ENCODE measurements at regions not wholly inside any gene's neighbourhood (a gene's known extent, or its start where the extent isn't known, plus 50 kb on each side); places are given as distances from the start of the nearest gene placed in this dataset.
A peak's percentile ranks its signal among the peaks of the same experiment; 100 is the strongest.

DNA sequence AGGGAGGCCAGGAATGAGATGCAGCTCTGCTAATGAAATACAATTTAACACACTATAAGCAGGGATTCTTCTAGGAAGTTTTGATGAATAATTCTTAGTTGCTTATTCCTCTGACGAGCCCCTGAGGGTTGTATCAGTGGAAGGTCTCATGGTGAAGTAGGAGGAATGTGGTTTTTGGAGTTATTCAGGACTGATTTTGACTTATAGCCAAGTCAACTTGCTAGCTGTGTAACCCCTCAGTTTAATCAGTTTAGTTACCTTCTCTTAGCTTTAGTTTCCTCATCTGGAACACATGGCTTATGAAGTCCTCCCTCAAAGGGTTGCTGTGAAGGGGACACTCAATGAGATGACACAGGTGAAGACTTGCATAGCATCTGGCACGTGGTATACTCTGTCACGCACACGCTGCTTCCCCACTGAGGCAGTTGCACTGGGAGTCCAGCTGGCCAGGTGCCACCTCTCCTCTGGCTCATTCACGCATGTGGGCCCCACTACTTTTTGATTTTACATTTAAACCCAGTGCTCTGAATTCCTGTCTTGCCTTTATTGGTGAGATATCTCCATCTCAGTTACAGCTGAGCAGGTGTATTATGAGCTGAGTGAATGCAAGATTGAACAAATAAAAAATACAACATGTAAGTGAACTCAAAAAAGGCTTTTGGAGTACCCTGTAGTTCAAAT lies 415.0 kb downstream of the ARHGEF28 start:
- no peak for DNase-seq

DNA sequence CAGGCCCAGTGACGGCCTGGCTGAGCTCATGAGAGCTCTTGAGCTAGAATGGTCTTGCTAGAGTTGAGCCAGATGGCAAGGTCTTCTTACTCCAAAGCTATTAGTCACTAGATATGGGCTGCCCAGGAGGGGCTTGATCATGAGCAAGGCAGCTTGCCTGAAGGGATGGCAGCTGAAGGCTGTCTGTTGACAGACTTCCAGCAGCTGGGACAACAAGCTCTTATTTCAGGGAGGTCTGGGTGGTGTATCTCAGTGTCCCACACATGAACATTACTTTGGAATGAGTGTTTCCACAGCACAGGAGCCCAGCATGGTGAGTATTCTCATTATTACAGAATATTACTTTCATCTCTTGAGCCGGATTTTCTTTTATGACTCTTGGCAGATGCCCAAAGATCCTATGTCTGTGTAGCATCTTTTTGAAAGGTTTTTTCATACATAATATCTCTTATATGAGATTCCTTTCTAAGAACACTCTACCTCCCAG lies 414.1 kb downstream of the ARHGEF28 start:
- no peak for DNase-seq

DNA sequence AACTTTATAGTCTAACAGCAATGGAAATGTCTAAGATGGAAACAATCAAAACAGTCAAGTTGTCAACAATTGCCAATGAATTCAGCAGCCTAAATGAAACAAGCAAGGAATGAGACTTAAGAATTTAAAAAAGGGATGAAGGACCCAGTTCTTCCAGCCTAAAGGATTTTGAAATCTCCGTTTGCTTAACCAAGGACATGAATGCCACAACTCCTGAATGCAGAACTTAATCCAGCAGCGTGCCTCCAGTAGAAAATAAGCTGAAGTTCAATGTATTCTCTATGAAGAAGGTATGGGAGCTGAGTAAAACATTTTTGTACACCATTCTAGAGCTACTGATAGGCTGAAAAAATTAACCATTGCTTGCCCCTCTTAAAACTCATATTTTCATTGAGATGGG lies 411.3 kb downstream of the ARHGEF28 start:
- DNase-seq = no peak

DNA sequence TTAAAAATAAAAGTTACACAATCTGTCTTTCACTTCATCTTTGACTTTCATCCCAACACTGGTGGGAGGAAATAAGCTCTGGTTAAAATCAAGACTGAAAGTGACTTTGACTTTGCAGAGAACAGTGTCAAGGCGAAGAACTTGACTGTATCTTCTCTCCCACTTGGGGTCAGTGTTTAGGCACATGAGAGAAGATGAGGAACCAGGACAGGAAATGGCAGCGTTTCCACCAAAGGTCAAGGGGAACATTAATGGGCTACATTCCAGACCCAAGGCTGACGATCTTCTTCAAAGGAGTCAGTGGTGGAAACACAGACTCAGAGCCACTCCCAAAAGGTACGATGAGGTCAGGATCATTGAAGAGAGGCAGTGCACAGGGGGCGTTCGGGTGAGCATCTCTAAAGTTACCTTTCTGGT lies 409.5 kb downstream of the ARHGEF28 start:
- peak; percentile 3 for DNase-seq

DNA sequence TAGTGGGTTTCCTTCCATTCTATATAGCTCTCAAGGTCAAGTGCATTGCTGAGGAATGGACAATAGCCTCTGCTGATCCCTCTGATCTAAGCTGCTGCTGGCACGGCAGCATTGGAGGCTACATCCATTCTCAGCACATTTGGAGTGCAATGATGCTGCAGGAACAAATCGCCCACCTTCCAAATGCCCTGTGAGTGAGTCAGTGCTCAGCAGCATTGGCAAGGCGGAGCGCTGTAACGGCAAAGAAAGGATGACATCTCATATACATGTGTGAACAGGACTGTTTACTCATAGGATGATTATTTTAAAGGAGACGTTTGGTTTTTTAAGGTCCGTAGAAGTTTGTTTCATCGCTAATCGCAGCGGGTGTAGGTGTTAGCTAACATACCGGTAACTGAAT lies 408.7 kb downstream of the ARHGEF28 start:
- no peak for DNase-seq

DNA sequence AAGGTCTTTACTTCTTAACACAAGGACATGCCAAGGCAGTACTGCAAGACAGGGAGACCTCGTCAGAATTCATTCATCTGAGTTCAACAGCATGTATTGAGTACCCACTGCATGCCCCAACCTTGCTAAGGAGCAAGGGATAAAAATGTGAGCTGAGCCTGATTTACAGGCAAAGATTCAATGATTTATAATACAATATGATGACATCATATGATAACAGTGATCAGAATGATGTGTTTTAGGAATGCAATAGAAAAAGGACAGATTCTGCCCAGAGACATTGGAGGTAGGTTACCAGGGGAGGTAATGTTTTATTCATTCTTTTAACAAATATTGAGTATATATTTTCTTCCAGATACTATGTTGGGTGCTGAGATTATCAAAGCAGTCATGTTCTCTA lies 406.6 kb downstream of the ARHGEF28 start:
- no peak for DNase-seq

DNA sequence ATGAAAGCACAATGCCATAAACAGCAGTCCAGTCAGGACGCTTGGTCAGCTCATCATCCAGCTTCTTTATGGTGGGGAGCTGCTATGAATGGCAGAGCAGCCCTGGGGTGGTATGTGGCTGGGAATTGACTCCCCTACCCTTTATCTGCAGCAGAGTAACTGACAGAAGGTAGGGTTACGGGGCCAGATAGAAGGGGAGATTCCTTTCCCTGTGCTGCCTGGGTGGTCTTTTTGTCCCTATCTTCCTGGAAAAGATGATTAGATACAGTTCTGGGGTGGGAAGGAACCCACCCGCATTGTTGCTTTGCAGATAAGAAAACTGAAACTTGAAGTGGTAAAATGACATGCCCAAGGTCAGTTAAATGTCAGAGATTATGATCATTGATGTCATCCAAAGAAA lies 405.5 kb downstream of the ARHGEF28 start:
- no peak for DNase-seq

DNA sequence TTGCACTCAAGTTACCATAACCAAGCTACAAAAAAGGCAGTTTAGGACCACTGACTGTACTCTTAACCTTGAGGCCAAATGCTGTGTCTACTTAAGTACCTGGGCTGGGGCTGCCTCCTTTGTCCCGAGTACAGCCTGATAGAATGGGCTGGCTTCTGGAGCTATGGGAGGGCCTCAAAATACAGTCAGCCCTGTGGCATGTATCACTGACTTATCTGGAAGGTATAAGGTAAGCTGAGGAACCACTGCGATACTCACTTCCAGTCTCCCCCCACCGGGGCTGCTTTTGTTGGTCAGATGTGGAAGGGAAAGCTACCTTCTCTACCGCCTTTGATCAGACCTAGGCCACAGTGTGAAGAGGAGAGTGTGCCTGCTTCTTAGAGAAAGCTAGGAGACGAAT lies 404.8 kb downstream of the ARHGEF28 start:
- no peak for DNase-seq

DNA sequence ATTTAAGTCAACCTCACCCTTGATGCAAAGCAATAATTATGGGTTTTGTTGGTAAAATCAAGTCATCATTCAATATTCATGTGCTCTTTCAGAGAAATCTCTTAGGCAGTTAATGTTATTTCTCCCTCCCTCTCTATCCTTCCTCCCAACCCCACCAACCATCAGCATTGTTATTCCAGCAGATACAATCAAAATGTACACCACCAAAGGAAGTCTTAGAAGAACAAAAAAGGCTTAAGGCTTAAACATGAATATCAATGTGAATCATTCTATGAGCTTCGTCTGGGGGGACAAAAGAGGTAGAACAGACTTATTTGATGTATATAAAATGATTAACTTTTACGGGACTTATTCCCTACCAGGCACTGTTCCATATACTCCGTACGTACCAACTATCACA lies 404.4 kb downstream of the ARHGEF28 start:
- no peak for DNase-seq

DNA sequence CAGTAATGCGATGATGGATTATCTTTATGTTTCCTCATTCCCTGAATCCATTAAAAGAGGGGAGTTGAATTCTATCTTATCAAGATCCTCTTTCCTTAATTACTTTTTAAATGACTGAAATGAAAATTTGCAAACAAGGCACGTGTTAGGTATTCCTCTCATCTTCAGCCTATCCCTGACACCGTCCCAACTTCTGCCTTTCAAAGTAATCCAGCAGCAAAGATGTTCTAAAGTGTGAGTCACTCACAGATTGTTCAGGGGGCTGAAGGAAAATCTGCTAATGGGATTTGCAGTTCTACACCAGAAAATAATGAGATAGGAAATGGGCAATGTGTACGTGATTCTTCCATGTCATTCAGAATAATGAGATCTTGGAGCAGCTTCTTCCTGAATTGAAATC lies 403.0 kb downstream of the ARHGEF28 start:
- DNase-seq = no peak

DNA sequence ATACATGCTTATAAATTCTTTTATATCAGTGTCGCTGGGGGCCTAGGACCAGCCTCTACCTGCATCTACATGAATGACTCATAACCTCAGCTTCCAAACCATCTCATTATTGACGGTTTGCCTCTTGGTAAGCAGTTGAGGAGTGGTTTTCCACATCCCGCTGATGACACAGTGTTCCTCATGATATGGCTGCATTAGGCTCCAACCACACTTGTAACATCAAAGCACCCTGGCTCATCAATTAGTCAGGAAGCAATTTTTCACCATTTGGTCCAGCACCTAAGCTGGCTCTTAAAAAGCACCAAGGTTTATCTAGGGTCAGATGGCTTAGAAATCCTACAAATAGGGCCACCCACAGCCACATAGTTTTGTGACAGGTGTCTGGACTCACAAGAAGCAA lies 402.4 kb downstream of the ARHGEF28 start:
- DNase-seq = no peak

DNA sequence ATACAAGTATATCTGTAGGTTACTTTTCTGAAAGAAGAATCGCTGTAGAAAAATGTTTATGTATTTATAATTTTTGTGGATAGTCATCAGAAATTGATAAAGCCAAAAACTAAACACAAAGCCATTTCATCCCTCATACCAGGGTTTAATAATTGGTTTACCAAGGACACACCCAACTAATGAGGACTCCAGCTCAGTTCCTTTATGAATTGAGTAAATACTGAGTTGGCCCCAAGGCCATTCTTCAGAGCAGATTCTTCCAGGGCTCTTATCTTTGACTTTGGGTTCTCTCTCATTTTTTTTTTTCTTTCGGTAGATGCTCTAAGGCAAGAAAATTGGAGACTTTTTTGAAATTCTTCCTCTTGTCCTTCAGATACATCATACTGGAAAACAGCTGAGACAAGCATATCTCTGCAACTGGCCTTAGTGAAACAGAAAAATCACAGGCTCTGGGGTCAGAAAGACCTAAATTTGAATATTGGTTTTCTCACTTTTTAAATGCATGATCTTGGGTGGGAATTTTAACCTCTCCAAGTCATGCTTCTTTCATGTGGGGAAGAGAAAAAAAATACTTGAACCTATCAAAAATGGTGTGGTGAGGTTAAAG lies 401.8 kb downstream of the ARHGEF28 start:
- DNase-seq = no peak

DNA sequence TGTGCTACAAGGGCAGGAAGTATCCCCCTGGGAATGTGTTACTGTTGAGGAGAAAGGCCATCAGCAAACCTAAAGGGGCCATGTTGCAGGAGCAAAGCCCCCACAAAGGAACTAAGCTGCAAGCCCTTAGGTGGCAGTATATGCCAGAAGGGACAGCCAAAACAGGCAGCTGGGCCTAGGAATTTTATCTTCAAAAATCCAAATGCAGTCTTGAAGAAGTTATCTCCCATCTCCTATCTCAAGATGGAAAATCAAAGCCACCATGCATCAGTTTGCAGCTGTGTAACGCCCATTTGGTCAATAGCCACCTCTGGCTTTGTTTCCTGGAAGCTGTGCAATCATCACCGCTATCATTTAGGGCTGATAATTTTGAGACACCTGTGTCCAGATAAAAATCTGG lies 400.3 kb downstream of the ARHGEF28 start:
- DNase-seq = no peak

DNA sequence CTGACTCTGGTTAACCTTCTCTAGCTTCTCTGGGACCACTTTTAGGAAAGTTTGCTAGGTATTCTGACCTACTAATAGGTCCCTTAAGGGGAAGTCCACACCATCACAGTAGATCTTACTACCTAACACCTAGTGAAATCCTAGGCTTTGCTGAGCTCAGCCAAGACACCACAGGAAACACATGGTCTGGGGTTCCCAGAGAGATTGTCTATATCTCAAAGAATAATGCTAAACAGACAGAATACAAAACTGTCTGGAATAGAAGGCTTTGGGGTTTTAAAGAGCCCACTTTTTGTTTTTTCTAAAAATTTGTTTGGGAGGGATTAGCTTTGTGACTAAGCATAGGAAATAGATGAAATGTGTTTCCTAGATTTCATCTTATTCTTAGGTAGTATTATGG lies 395.1 kb downstream of the ARHGEF28 start:
- DNase-seq = no peak

DNA sequence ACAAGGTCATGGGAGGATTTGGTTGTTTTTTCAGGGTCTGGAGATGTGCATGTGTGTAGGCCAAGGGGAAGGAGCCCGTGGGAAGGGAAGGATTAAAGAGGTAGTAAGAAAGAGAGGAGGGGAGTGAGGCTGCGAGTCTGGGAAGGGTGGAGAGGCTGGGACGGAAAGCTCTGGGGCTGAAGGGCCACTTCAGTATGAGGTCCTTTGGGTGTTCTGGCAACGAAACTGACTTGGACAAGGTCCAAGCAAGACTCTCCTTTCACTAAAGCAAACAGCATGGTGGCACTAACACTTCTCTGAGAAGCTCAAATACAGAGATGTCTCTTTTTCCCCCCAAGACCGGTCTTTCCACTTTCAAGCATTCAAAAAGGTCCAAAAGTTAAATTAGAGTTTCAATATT lies 394.5 kb downstream of the ARHGEF28 start:
- no peak for DNase-seq

DNA sequence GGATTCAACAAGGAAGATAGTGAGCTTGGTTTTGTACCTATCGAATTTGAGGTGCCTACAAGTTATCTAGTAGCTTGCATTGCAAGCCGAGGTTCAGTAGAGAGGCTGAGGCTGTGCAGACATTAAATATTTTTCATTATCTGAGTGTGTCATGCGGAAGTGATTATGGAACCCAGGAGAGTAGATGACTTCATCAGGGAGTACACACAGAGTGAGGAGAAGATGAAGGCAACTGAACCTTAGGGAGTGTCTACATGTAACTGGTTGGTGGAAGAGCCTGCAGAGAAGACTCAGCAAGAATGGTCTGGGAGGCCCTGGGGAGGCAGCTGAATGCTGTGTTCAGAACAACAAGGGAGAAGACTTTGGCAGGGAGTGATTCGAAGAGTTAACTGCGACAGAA lies 393.9 kb downstream of the ARHGEF28 start:
- DNase-seq = no peak

DNA sequence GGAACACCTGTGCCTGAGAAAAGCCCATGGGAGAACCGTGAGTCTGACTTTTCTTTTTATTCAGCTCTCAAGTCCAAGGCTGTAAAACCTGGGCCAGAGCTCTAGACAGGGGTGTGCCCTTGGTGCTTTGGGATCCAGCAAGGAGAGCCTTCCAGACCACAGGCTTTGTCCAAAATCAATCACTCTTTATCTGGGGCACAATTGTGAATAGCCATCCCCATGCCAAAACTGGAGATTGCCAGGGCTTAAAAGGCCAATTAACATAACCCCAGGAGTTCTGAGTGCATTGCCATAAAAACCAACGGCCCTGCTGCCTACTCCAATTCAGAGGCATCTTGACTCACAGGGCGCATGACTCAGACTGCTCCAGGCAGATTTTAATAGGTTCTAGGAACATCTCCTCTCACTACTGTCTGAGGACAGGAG lies 391.8 kb downstream of the ARHGEF28 start:
- no peak for DNase-seq

DNA sequence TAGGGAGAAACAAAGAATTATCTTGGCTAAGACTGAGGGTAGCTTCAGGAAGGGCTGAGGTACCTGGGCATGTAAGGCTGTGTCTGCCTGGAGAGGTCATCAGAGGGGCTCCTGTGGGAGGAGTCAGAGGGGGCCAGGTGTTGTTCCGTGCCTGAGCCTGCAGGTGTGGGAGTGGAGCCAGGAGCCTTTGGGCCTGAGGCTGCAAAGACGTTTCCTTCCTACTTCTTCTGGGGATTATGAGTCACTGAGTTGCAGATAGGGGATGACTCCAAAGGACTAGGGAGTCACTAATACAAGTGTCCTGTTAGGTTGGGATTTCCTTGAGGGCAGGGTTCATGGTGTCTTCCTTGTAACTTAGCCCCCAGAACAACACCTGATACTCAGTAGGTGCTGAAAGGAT lies 391.1 kb downstream of the ARHGEF28 start:
- no peak for DNase-seq

DNA sequence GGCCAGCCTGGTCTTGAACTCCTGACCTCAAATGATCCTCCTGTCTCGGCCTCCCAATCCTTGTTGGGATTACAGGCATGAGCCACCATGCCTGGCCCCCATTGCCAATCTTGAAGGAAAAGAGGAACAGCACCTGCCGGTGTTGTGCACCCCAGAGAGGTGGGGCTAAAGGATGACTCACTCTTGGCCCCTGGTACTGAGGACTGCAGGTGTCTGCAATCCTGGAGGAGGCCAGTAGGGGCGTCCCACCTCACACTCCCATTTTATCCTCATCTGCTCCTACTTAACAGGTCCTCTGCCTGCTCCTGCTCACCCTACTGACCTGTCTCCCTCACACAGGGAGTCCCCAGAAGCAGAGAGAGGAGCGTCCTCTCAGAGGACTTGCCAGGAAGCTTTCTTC lies 390.4 kb downstream of the ARHGEF28 start:
- DNase-seq = no peak

DNA sequence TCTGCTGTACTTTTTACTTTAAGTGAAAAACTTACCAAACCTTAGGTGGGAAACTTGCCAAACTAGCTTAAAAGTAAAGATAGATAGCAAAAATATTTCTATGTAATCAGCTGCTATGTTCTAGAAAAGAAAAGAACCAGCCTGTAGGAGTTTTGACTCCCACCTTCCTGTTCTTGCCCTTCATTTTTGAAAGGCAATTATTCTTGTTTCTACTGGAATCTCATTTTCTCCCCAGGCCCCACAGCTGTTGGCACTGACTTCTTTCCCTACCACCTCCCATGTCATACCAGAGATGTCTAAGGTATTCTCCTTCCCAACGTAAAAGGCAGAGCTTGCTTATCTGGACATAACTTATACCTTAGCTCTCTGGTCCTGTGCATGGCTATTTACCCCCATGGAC lies 389.7 kb downstream of the ARHGEF28 start:
- no peak for DNase-seq

DNA sequence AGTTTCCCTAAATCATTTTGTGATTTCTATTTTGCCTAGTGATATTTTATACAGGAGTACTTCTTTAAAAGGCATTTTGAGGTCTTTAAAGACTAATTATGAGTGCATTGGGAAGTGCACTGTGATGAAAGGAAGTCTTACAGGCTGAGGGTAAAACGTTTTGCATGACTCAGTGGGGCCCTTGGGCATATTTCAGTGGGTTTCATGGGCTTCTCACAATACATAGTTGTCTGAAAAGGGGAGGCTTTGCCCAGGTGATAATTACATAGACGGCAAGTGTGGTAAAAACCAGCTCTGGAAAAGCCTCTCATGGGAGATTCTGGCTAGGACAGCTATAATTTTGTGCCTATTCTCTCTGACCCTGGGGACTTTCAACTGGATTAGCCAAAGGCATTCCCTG lies 387.2 kb downstream of the ARHGEF28 start:
- no peak for DNase-seq

DNA sequence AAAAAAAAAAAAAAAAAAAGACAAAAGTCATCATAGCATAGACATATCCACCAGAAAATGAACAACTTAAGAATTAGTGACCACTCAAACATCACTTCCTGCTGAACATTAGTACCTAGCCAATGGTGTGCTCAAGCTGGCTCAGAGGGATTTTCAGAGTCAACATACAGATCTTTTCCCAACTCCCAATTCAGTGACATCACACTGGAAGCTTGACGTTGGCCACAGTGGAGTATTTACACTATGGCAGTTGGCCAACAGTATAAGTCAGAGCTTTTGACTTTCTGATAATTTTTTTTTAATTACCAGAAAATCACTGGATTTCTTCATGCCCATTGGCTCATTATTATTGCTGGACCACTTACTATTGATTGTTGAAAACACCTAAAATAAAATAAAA lies 383.5 kb downstream of the ARHGEF28 start:
- no peak for DNase-seq

DNA sequence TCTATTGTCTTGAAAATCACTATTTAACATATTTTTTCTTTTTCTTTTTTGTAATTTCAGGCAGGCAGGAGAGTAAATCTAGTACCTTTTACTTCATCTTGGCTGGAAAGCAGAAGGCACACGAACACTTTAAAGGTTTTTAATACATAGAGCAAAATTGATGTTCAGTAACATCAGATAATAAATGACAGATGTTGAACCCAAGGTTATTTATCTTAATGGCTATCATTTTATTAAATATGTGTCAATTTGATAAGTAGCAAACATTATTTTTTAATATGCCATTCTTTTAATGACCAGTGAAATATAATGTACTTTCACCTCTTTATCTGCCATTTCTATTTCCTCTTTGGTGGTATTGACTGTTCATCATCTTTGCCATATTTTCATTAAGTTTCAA lies 381.2 kb downstream of the ARHGEF28 start:
- DNase-seq = no peak

DNA sequence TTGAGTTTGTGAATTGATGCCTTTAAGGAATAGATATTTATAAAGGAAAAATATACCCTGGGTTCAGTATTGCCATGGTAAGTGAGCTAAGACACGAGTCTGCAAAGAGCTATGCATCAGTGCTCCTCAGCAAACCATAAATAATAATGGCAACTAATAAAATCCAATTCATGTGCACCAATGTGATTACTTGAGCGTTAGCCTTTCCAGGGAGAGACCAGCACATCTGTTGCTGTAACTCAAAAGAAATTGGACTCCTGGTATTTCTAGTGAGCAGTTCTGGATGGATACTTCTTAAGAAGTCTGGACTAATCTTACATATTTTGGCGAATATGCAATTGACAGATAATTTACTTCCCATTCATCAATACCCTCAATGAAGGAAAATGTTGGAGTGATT lies 373.3 kb downstream of the ARHGEF28 start:
- DNase-seq = no peak

DNA sequence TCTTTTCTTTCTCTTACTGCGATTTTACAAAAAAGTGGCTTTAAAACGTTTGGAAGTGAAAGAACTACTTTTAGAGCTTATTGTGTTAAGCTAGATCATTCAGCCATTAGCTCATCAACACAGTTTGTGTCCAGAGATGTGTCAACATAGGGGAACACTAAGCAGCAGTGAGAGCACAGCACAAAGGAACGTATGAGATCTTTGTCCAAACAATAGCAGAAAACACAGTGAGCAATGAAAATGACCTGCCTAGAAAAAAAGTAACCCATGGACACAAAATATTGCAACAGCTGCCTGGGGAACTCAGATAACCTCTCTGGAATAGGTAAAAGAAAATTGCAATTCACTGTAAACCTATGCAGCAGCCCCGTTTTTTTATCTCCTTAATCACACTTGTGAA lies 372.5 kb downstream of the ARHGEF28 start:
- DNase-seq = no peak
